Transverse colon (tissue), 4 donors: ENCODE measurements at regions not wholly inside any gene's neighbourhood (a gene's known extent, or its start where the extent isn't known, plus 50 kb on each side); places are given as distances from the start of the nearest gene placed in this dataset.

Source experiments
- CTCF ChIP-seq, 5 experiments: fragments of 200-600 bp in 3 of 5; fragments of 450-650 bp in 2 of 5; sonication (generic) in 3 of 5; IDR thresholded peaks; 1 replicate in 2 of 5; 2 replicates in 3 of 5; pipeline ENCODE4 v1.5.1; 2016 to 2017; ENCODE audit warnings: antibody characterized with exemption in 5 of 5, inconsistent platforms in 3 of 5, mild to moderate bottlenecking in 2 of 5, moderate library complexity in 1 of 5
- EP300 ChIP-seq: sonication (generic); formaldehyde crosslinking; IDR thresholded peaks from one replicate; pipeline ENCODE4 v1.6.1; 2017; ENCODE audit warnings: antibody characterized with exemption, low read depth
- POLR2AphosphoS5 ChIP-seq, 3 donors: sonication (generic); formaldehyde crosslinking; IDR thresholded peaks; one replicate each; pipeline ENCODE4 v1.6.1; 2016; ENCODE audit warnings: antibody characterized with exemption in 3 of 3

GRCh38 chr19:31211088-31211487 is 138.1 kb downstream of the TSHZ3 start:
- no peak for TF ChIP-seq CTCF (IDR thresholded peaks at IDR 0.05)
- no peak for TF ChIP-seq POLR2AphosphoS5 (IDR thresholded peaks at IDR 0.05)
- no peak for TF ChIP-seq EP300
